NCI-H446 treated with DMSO at 0.1 percent for 48 hours (cell line): ENCODE measurements at regions not wholly inside any gene's neighbourhood (a gene's known extent, or its start where the extent isn't known, plus 50 kb on each side); places are given as distances from the start of the nearest gene placed in this dataset.

Experiments used
- DNase-seq: peaks from one replicate; lab custom pipeline; 2025; lab: John Stamatoyannopoulos, UW

GRCh38 chr18:78213361-78213994, 766.1 kb upstream of the SALL3 start:
- no peak for DNase-seq

- DNase-seq = no peak
Measured at GRCh38 chr18:78221496-78221895, 758.1 kb upstream of the SALL3 start.

- DNase-seq = no peak
Measured at GRCh38 chr18:78228974-78229373, 750.6 kb upstream of the SALL3 start.

GRCh38 chr18:78230911-78231310, 748.7 kb upstream of the SALL3 start:
- DNase-seq = no peak

GRCh38 chr18:78232196-78232595, 747.4 kb upstream of the SALL3 start:
- no peak for DNase-seq

GRCh38 chr18:78237864-78238263, 741.8 kb upstream of the SALL3 start:
- DNase-seq = no peak

- no peak for DNase-seq
Measured at GRCh38 chr18:78238404-78239089, 741.1 kb upstream of the SALL3 start.

- DNase-seq = no peak
Measured at GRCh38 chr18:78239090-78239457, 740.5 kb upstream of the SALL3 start.

GRCh38 chr18:78240101-78240500, 739.5 kb upstream of the SALL3 start:
- no peak for DNase-seq

- no peak for DNase-seq
Measured at GRCh38 chr18:78240627-78241252, 738.9 kb upstream of the SALL3 start.

- DNase-seq = no peak
Measured at GRCh38 chr18:78241535-78242253, 737.9 kb upstream of the SALL3 start.

GRCh38 chr18:78242254-78242643, 737.4 kb upstream of the SALL3 start:
- no peak for DNase-seq

- no peak for DNase-seq
Measured at GRCh38 chr18:78242806-78243205, 736.8 kb upstream of the SALL3 start.

GRCh38 chr18:78244779-78245178, 734.8 kb upstream of the SALL3 start:
- DNase-seq = no peak

GRCh38 chr18:78245451-78245850, 734.2 kb upstream of the SALL3 start:
- no peak for DNase-seq

- no peak for DNase-seq
Measured at GRCh38 chr18:78246050-78246449, 733.6 kb upstream of the SALL3 start.

- no peak for DNase-seq
Measured at GRCh38 chr18:78246588-78246987, 733.0 kb upstream of the SALL3 start.

GRCh38 chr18:78247615-78248289, 731.9 kb upstream of the SALL3 start:
- DNase-seq = no peak

- DNase-seq = no peak
Measured at GRCh38 chr18:78255013-78255412, 724.6 kb upstream of the SALL3 start.

- no peak for DNase-seq
Measured at GRCh38 chr18:78268226-78268988, 711.2 kb upstream of the SALL3 start.

GRCh38 chr18:78271790-78272189, 707.8 kb upstream of the SALL3 start:
- no peak for DNase-seq

GRCh38 chr18:78273876-78274275, 705.7 kb upstream of the SALL3 start:
- no peak for DNase-seq
